IPS DF 4.7 (cell line): ENCODE measurements at regions not wholly inside any gene's neighbourhood (a gene's known extent, or its start where the extent isn't known, plus 50 kb on each side); places are given as distances from the start of the nearest gene placed in this dataset.
"Not testable (repeated sequence)": the region's sequence is repeated elsewhere in the genome, so short reads cannot be mapped to it uniquely, and the experiment has no call there.

Source experiments
- DNase-seq: peaks from one replicate; pipeline ENCODE4 v3.0.0-alpha.2; 2013; ENCODE audit warnings: low spot score; ENCODE audit errors: extremely low read depth

- DNase-seq = no peak
Observed at GRCh38 chr5:175347931-175348330, 96.1 kb downstream of the DRD1 start.

GRCh38 chr5:175347027-175347426 lies 97.0 kb downstream of the DRD1 start:
- DNase-seq = no peak

GRCh38 chr5:175344331-175345195 lies 99.4 kb downstream of the DRD1 start:
- no peak for DNase-seq

GRCh38 chr5:175343308-175343707 lies 100.7 kb downstream of the DRD1 start:
- DNase-seq = no peak

DNA sequence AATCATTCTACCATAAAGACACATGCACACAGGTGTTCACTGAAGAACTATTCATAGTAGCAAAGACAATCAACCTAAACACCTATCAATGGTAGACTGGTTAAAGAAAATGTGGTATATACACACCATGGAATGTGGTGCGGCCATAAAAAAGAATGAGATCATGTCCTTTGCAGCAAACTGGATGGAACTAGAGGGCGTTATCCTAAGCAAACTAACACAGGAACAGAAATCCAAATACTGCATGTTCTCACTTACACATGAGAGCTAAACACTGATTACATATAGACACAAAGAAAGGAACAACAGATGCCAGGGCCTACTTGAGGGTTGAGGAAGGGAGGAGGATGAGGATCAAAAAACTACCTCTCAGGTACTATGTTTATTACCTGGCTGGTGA lies 103.8 kb downstream of the DRD1 start:
- DNase-seq = no peak

- DNase-seq = no peak
Observed at GRCh38 chr5:175337680-175338079, 106.3 kb downstream of the DRD1 start.

DNA sequence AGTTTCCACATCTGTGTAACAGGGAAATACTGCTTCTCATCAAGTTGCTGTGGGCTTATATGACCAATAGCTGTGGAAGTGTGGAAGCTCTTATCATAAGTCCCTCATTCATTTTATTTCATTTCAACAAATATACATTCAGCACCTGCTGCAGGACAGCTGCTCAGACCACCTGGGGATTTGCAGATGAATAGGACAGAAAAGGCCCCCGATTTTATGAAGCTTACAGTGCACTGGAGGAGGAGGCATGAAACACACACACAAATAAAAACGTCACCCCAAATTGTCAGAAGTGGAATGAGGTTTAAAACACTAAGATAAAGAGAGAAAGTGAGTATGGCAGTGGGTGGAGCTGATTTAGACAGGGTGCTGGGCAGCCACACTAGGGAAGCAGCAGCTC lies 107.2 kb downstream of the DRD1 start:
- DNase-seq = no peak

DNA sequence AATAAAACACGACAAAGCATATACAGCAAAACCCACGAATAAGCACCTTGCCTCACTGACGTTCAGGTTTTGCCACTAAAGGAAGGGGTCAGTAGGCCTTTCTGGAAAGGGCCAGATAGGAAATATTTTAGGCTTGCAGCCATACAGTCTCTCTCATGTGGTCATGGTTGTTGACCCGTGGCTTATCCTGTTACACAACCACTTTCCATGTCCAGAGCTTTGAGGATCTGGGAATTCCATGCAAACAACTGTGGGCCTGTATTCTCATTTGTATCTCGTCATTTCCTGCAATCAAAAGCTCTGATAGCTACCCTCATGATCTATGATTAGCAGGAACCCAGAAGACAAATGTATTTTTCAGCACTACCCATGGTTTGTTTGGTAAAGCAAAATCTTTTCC lies 108.3 kb downstream of the DRD1 start:
- no peak for DNase-seq

- not testable (repeated sequence) for DNase-seq
Observed at GRCh38 chr5:175331173-175332036, 112.6 kb downstream of the DRD1 start.

DNA sequence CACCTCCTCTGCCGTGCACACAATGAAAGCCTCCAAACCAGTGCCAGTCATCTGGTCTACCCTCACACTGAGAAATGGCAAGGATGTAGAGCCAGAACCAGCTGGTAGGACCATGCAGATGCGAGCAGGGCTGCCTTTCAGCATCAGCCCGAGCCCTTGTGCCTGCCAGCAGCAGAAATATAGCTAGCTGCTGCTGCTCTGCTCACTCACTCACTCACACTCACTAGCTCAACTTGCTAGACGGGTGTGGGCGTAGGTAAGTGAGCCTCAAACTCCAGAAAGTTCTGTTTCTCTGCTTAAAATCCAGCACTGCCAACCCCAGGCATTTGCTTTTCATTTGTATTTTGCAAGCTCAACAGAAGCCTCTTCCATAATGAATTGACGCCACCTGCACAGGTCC lies 114.0 kb downstream of the DRD1 start:
- no peak for DNase-seq

DNA sequence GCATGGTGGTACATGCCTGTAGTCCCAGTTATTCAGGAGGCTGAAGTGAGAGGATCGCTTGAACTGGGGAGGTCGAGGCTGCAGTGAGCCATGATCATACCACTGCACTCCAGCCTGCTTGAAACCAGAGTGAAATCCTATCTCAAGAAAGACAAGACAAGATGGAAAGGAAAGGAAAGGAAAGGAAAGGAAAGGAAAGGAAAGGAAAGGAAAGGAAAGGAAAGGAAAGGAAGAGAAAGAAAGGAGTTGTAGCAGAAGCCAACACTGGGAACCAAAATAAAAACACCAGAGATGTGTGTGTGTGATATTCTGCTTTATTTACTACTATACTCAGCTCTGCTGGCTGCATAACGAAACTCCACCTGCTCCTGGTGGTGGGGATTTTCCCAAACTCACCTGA lies 115.3 kb downstream of the DRD1 start:
- no peak for DNase-seq

- no peak for DNase-seq
Observed at GRCh38 chr5:175328176-175328575, 115.8 kb downstream of the DRD1 start.

GRCh38 chr5:175325681-175326080 lies 118.3 kb downstream of the DRD1 start:
- no peak for DNase-seq

DNA sequence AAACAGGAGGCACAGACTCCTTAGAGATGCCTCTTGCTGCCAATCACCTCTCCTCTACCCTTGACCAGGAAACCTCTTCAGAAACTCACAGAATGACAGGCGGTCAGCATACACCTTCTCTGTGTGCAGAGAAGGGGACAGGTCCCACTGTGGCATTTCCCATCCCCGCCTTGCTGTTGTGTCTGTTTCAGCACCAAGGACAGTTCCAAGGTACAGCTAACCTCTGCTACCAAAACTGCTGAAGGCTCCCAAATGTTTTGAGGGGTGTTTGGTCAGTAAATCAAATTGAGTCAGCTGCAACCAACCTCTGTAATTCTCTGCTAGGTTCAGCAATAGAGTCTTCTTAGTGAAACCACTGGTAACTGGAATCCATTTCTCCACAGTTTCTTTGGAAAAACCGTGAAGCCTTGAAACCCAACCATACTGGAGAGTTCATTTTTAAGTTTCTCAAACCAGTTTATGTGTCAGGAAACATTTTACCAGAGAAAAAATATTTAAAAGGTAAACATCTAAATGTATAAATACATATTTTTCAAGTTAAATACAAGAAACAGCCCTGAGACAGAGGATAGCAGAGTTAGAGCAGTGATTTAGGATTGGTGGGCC lies 122.0 kb downstream of the DRD1 start:
- peak; percentile 64 for DNase-seq

DNA sequence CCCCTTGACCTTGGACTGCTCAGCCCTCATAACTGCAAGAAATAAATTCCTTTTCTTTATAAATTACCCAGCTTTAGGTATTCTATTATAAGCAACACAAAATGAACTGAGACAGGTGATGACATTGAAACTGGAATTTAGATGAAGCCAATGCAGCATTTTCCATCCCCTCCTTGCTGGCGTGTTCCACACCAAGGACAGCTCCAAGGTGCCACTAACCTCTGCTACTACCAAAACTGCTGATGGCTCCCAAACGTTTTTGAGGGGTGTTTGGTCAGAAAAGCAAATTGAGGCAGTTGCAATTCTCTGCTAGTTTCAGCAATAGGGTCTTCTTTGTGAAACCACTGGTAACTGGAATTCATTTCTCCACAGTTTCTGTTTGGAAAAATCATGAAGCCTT lies 124.8 kb downstream of the DRD1 start:
- DNase-seq = no peak

GRCh38 chr5:175317872-175318271 lies 126.1 kb downstream of the DRD1 start:
- no peak for DNase-seq

- DNase-seq = no peak
Observed at GRCh38 chr5:175309218-175309810, 134.7 kb downstream of the DRD1 start.

- DNase-seq = no peak
Observed at GRCh38 chr5:175308701-175309100, 135.3 kb downstream of the DRD1 start.

DNA sequence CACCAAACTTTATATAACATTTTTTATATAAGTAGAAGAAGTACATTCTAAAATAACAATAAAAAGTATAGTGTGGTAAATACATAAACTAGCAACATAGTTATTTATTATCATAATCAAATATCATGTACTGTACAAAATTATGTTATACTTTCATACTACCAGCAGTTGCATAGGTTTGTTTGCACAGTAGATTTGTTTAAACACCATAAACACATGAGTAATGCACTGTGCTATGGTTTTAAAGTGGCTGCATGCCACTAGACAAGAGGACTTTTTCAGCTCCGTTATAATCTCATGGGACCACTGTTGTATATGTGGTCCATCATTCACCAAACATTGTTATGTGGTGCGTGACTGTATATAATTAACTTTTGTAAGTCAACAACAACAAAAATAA lies 137.6 kb downstream of the DRD1 start:
- DNase-seq = no peak

GRCh38 chr5:175305251-175305650 lies 138.7 kb downstream of the DRD1 start:
- DNase-seq = no peak

DNA sequence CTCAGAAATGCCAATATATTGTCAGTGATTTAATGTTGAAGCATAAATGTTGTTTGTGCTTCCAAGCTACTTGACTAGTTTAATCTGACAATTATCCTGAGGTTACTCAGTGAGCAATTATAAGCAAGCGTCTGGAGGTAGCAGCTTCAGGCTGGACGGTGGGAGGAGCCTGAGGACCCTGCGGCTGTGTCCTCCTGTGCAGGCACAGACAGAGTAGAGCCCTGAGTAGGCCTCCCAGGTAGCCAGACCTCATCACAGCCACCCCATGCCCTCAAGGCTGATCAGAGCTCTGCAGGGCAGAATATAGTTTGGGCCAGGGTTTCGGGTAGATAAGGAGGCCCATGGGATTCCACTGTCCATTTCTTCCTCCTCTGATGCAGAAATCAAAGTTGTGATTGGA lies 153.6 kb downstream of the DRD1 start:
- no peak for DNase-seq
